Kidney epithelial cell (primary cell): ENCODE measurements at regions not wholly inside any gene's neighbourhood (a gene's known extent, or its start where the extent isn't known, plus 50 kb on each side); places are given as distances from the start of the nearest gene placed in this dataset.

Experiments
- DNase-seq: peaks from one replicate; pipeline ENCODE4 v3.0.0-alpha.2; 2010; ENCODE audit warnings: low read depth
- H3K27me3 ChIP-seq: 2 replicates; pipeline ENCODE4 v1.6.0; 2011; ENCODE audit warnings: low read length; ENCODE audit not compliant: control insufficient read depth, insufficient read depth
- H3K36me3 ChIP-seq: 2 replicates; pipeline ENCODE4 v1.5.1; 2011; ENCODE audit warnings: low read length; ENCODE audit not compliant: control insufficient read depth, insufficient read depth
- H3K4me3 ChIP-seq: 2 replicates; pipeline ENCODE4 v1.5.1; 2011; ENCODE audit warnings: low read depth, mild to moderate bottlenecking, control low read depth, low read length
- TF ChIP-seq, protein P1 (sequence below): IDR thresholded peaks from 2 replicates; pipeline ENCODE4 v1.5.1; 2011; ENCODE audit warnings: mild to moderate bottlenecking, moderate library complexity, low read length, control low read depth, inconsistent platforms; ENCODE audit not compliant: insufficient read depth, poor library complexity, severe bottlenecking

GRCh38 chr2:186327251-186327868 lies 158.7 kb upstream of the ZC3H15 start:
- no peak overlapping the region for H3K4me3 ChIP-seq
- H3K36me3 ChIP-seq = no peaks in the 10 kb centered on the region
- TF ChIP-seq, protein P1, sequence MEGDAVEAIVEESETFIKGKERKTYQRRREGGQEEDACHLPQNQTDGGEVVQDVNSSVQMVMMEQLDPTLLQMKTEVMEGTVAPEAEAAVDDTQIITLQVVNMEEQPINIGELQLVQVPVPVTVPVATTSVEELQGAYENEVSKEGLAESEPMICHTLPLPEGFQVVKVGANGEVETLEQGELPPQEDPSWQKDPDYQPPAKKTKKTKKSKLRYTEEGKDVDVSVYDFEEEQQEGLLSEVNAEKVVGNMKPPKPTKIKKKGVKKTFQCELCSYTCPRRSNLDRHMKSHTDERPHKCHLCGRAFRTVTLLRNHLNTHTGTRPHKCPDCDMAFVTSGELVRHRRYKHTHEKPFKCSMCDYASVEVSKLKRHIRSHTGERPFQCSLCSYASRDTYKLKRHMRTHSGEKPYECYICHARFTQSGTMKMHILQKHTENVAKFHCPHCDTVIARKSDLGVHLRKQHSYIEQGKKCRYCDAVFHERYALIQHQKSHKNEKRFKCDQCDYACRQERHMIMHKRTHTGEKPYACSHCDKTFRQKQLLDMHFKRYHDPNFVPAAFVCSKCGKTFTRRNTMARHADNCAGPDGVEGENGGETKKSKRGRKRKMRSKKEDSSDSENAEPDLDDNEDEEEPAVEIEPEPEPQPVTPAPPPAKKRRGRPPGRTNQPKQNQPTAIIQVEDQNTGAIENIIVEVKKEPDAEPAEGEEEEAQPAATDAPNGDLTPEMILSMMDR = no peak
- H3K27me3 ChIP-seq = no peaks in the 10 kb centered on the region
- no peak for DNase-seq

DNA sequence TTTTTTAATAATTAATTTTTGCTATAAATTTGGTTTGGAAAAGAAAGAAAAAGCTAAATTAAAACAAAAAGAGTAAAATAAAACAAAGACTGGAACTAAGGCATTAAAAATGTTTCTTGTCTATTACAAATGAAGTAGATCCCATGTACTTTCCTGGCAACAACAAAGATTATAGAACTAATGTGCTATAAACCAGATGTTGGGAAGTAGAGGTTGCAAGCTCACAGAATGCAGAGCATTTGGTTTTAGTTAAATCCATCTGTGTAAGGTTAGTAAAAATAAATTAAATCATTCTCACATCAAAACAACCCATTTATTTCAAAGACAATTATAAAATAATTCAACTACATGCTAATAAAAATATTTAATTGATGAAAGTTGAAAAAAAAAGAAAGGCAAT lies 157.2 kb upstream of the ZC3H15 start:
- TF ChIP-seq, protein P1 = no peak
- Histone ChIP-seq H3K27me3 (no peaks in the 10 kb centered on the region), H3K4me3 (no peak overlapping the region), H3K36me3 (no peaks in the 10 kb centered on the region)
- no peak for DNase-seq

- H3K36me3 ChIP-seq = no peaks in the 10 kb centered on the region
- TF ChIP-seq, protein P1 = no peak
- no peak for DNase-seq
- H3K4me3 ChIP-seq = no peak overlapping the region
- no peaks in the 10 kb centered on the region for H3K27me3 ChIP-seq
These were observed 156.0 kb upstream of the ZC3H15 start for GRCh38 chr2:186330050-186330449.

DNA sequence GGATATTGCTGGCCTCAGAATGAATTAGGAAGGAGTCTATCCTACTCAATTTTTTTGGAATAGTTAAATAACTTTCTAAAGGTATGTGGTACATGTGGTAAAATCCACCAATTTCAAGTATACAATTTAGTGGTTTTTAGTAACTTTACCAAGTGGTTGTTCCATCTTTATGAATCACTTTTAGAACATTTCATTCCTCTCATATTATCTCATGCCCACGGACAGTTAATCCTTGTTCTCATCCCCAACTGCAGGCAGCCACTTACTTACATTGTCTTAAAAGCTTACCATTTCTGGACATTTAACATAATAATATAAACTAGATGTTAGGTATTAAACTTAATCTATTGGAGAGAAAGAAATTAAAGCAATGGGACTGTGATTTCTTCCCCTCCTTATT lies 146.3 kb upstream of the ZC3H15 start:
- TF ChIP-seq, protein P1 = no peak
- H3K36me3 ChIP-seq = no peaks in the 10 kb centered on the region
- no peaks in the 10 kb centered on the region for H3K27me3 ChIP-seq
- H3K4me3 ChIP-seq = no peak overlapping the region
- no peak for DNase-seq

- TF ChIP-seq, protein P1 = no peak
- Histone ChIP-seq H3K36me3 (no peaks in the 10 kb centered on the region), H3K4me3 (no peak overlapping the region), H3K27me3 (no peaks in the 10 kb centered on the region)
- DNase-seq = no peak
These were observed 144.0 kb upstream of the ZC3H15 start for GRCh38 chr2:186342029-186342428.

DNA sequence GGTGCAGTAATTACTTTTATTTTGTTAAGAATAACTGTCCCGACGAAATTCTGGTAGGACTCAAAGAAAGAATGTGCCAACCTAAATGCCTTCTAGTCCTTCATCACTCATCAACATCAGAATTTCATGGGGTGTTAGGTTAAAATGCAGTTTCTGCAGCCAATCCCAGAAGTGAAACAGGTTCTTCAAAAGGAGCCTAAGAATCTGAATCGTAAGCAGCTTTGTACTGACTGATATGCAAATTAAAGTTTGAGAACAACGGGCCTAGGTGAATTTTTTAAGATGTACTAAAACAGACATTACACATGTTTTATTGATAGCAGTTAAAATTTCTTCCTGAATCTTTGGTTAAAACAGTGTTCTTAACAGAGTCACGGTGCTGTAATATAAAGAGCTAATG lies 140.3 kb upstream of the ZC3H15 start:
- TF ChIP-seq, protein P1 = no peak
- H3K36me3 ChIP-seq = no peaks in the 10 kb centered on the region
- no peaks in the 10 kb centered on the region for H3K27me3 ChIP-seq
- no peak for DNase-seq
- H3K4me3 ChIP-seq = no peak overlapping the region
